Lung (tissue), 11 donors: ENCODE measurements at regions not wholly inside any gene's neighbourhood (a gene's known extent, or its start where the extent isn't known, plus 50 kb on each side); places are given as distances from the start of the nearest gene placed in this dataset.
"Not testable (repeated sequence)": the region's sequence is repeated elsewhere in the genome, so short reads cannot be mapped to it uniquely, and the experiment has no call there.

Experiments used
- ATAC-seq: fragments of 200-7000 bp; cut with Tn5 transposase; one replicate; pipeline ENCODE4 v1.9.1; 2020; ENCODE audit warnings: moderate number of reproducible peaks; ENCODE audit not compliant: insufficient read depth, low FRiP score
- DNase-seq, 3 donors: peaks; one replicate each; pipeline ENCODE4 v3.0.0-alpha.2; 2013 to 2017
- H3K27ac ChIP-seq, 2 donors: one replicate each; pipeline ENCODE4 v1.5.1; 2013; ENCODE audit warnings: mild to moderate bottlenecking in 2 of 2, moderate library complexity in 2 of 2, control low read depth in 1 of 2, inconsistent platforms in 1 of 2, low read depth in 1 of 2, low read length in 1 of 2
- H3K27me3 ChIP-seq, 3 donors: one replicate each; pipeline ENCODE4 v1.5.1; 2013; ENCODE audit warnings: low read length in 2 of 3; ENCODE audit not compliant: control insufficient read depth in 3 of 3, insufficient read depth in 3 of 3
- H3K36me3 ChIP-seq, 4 donors: one replicate each; pipeline ENCODE4 v1.5.1; 2013; ENCODE audit warnings: low read length in 4 of 4, mild to moderate bottlenecking in 1 of 4, moderate library complexity in 1 of 4; ENCODE audit not compliant: control insufficient read depth in 4 of 4, insufficient read depth in 4 of 4
- H3K4me1 ChIP-seq, 5 donors: one replicate each; pipeline ENCODE4 v1.5.1; 2013; ENCODE audit warnings: low read length in 5 of 5, mild to moderate bottlenecking in 2 of 5, moderate library complexity in 1 of 5; ENCODE audit not compliant: control insufficient read depth in 5 of 5, insufficient read depth in 5 of 5
- H3K4me3 ChIP-seq: one replicate; pipeline ENCODE4 v1.5.1; 2013; ENCODE audit warnings: mild to moderate bottlenecking, control low read depth, moderate library complexity
- H3K9ac ChIP-seq, 2 donors: one replicate each; pipeline ENCODE4 v1.5.1; 2013; ENCODE audit warnings: low read length in 2 of 2, control low read depth in 1 of 2; ENCODE audit not compliant: insufficient read depth in 1 of 2
- H3K9me3 ChIP-seq, 4 donors: one replicate each; pipeline ENCODE4 v1.5.1; 2013; ENCODE audit warnings: low read length in 3 of 4, mild to moderate bottlenecking in 1 of 4, moderate library complexity in 1 of 4; ENCODE audit not compliant: control insufficient read depth in 4 of 4, insufficient read depth in 3 of 4
- WGBS, 2 donors: extraction: QIAGEN DNeasy Blood & Tissue Kit; methylation state at CpG; one replicate each; pipeline ENCODE4 v1.1.7; 2013; 5-methylcytosine and 5-hydroxymethylcytosine counted together
- TF ChIP-seq, protein P1 (sequence below): IDR thresholded peaks from 2 replicates; pipeline ENCODE4 v1.5.1; 2012; ENCODE audit warnings: mild to moderate bottlenecking; ENCODE audit errors: control extremely low read depth, extremely low read depth
- donor health status: control.
- donor health status: control.
- donor health status: Bipolar disorder and iron deficiency.
- donor health status: healthy.
- donor health status: DM: yes; HTN: yes; CAD: no.

DNA sequence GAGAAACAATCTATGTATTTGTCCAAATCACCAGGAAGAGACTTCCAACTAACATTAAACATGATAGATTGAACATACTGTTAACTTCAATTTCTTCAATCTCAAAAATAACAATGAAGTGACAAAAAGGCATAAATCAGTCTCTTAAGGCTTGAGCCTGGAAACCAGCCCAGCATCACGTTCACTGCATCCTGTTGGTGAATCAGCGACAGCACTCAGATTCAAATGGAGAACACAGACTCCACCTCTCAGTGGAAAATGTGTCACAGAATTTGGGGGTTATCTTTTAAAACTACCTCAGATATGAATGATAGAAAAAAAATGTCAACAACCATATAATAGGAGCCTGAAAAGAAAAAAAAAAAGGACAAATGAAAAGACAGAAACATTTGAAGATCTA is 212.0 kb downstream of the MINAR1 start:
- H3K36me3 ChIP-seq: no peaks in the 10 kb centered on the region
- no peak overlapping the region for H3K9ac ChIP-seq
- no peak for ATAC-seq
- H3K4me3 ChIP-seq: no peak overlapping the region
- TF ChIP-seq, protein P1, sequence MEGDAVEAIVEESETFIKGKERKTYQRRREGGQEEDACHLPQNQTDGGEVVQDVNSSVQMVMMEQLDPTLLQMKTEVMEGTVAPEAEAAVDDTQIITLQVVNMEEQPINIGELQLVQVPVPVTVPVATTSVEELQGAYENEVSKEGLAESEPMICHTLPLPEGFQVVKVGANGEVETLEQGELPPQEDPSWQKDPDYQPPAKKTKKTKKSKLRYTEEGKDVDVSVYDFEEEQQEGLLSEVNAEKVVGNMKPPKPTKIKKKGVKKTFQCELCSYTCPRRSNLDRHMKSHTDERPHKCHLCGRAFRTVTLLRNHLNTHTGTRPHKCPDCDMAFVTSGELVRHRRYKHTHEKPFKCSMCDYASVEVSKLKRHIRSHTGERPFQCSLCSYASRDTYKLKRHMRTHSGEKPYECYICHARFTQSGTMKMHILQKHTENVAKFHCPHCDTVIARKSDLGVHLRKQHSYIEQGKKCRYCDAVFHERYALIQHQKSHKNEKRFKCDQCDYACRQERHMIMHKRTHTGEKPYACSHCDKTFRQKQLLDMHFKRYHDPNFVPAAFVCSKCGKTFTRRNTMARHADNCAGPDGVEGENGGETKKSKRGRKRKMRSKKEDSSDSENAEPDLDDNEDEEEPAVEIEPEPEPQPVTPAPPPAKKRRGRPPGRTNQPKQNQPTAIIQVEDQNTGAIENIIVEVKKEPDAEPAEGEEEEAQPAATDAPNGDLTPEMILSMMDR: no peak
- no peaks in the 10 kb centered on the region for H3K9me3 ChIP-seq
- H3K27ac ChIP-seq: no peak overlapping the region
- no peaks in the 10 kb centered on the region for H3K4me1 ChIP-seq
- peak in 2 of 3 donors; percentile 4 to 18 for DNase-seq
- 36 to 47% methylated on average over 2 of the region's 2 CpGs for WGBS, 2 donors
- H3K27me3 ChIP-seq: no peaks in the 10 kb centered on the region

DNA sequence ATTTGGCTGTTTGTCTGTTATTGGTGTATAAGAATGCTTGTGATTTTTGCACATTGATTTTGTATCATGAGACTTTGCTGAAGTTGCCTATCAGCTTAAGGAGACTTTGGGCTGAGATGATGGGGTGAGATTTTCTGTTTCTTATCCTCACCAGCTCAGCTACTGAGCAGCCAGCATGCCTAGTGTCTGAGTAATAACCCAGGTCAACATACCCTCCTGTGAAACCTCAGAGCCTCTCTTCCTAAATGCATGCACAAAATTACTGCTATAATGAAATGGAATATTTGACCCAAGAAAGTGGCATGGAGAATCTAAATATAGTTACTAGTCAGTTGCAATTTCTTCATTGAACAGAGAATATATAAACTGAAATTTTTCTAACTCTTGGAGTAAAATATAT is 220.8 kb downstream of the MINAR1 start:
- not testable (repeated sequence) for DNase-seq, H3K36me3 ChIP-seq, ATAC-seq, H3K4me1 ChIP-seq, H3K9me3 ChIP-seq, H3K27ac ChIP-seq, H3K9ac ChIP-seq, H3K27me3 ChIP-seq, H3K4me3 ChIP-seq

DNA sequence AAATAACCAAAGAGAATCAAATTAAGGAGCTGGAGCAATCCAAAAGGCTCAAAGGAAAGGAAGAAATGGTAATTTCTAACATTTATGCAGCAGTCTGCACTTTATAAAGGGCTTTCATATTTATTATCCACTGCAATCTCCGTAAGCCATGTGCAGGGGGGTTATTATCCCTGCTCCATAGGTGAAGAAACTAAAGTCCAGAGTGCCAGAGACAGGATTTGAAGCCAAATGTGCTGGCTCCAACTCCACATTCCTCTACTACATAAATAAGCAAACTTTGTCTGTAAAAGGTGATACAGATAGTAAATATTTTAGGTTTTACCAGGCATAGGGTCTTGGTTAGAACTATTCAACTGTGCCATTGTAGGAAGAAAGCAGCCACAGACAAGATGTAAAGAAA is 221.4 kb downstream of the MINAR1 start:
- DNase-seq (no peak), ATAC-seq (no peak)
- Histone ChIP-seq H3K4me1 (no peaks in the 10 kb centered on the region), H3K36me3 (no peaks in the 10 kb centered on the region), H3K27ac (no peak overlapping the region), H3K27me3 (peaks cover 0 to 2% (median 0%) of the 10 kb centered on the region in 3 donors), H3K4me3 (no peak overlapping the region), H3K9ac (no peak overlapping the region), H3K9me3 (peaks cover 0 to 9% (median 0%) of the 10 kb centered on the region in 4 donors)
- 50 to 77% methylated on average over 1 of the region's 1 CpG for WGBS, 2 donors
- TF ChIP-seq, protein P1: no peak

DNA sequence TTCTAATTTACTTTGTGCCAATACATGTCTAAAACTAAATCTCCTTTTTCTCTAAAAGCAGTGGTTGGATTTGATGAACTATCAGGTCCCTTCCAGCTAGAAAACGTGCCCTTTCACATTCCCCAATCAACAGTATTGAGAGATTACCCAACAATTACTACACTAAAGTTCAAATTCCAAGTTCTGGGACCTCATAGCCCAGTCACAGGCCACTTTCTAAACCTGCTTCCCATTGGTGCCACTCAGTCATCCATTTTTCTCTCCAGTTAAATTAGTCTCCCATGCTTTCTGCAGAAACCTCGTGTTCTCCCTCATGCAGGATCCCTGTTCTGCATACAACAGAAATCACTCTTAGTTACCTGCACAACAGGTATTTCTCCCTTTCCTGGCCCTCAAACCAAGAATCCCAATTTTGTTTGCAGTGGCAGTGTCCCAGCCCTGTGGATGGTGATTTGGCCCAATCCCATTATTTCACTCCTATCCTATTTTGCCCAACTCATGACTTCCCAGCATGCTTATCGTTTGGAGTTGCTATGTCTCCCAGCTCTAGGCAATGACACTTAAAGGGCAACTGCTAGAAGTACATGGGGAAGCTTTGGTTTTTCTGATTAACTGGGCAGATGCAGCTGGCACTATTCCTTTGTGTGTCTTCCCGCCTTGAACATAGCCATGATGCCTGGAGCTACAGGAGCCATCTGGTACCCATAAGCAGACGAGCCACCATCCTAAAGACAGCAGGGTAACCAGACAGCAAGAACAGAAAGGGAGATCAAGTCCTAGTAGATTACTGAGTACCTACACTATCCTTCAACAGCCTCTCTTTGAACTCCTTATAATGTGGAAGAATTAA is 224.2 kb downstream of the MINAR1 start:
- DNase-seq (no peak), ATAC-seq (no peak)
- H3K4me3 ChIP-seq: no peak overlapping the region
- H3K4me1 ChIP-seq: no peaks in the 10 kb centered on the region
- H3K36me3 ChIP-seq: no peaks in the 10 kb centered on the region
- no peak overlapping the region for H3K9ac ChIP-seq
- TF ChIP-seq, protein P1: no peak
- WGBS, 2 donors: 67 to 77% methylated on average over 5 of the region's 5 CpGs
- peaks cover 0 to 4% (median 0%) of the 10 kb centered on the region in 4 donors for H3K9me3 ChIP-seq
- H3K27me3 ChIP-seq: peaks cover 0 to 2% (median 0%) of the 10 kb centered on the region in 3 donors
- H3K27ac ChIP-seq: no peak overlapping the region
